NAMALWA (cell line): ENCODE measurements at regions not wholly inside any gene's neighbourhood (a gene's known extent, or its start where the extent isn't known, plus 50 kb on each side); places are given as distances from the start of the nearest gene placed in this dataset.

Experiments used
- DNase-seq: peaks from one replicate; pipeline ENCODE4 v3.0.0-alpha.2; 2015; ENCODE audit warnings: low spot score

GRCh38 chr3:7913283-7913682 is 588.3 kb upstream of the LMCD1 start:
- no peak for DNase-seq

- DNase-seq = no peak
Measured at GRCh38 chr3:7915356-7915755, 586.3 kb upstream of the LMCD1 start.

- DNase-seq = no peak
Measured at GRCh38 chr3:7917443-7918151, 584.0 kb upstream of the LMCD1 start.

GRCh38 chr3:7920211-7920610 is 581.4 kb upstream of the LMCD1 start:
- no peak for DNase-seq

- DNase-seq = no peak
Measured at GRCh38 chr3:7924228-7924627, 577.4 kb upstream of the LMCD1 start.

- no peak for DNase-seq
Measured at GRCh38 chr3:7927015-7927414, 574.6 kb upstream of the LMCD1 start.

GRCh38 chr3:7927864-7928263 is 573.8 kb upstream of the LMCD1 start:
- DNase-seq = no peak

GRCh38 chr3:7929319-7929889 is 572.2 kb upstream of the LMCD1 start:
- DNase-seq = no peak

GRCh38 chr3:7934362-7934761 is 567.3 kb upstream of the LMCD1 start:
- DNase-seq = no peak

GRCh38 chr3:7947930-7948329 is 553.7 kb upstream of the LMCD1 start:
- no peak for DNase-seq

- DNase-seq = no peak
Measured at GRCh38 chr3:7950890-7951289, 550.7 kb upstream of the LMCD1 start.

GRCh38 chr3:7953449-7954014 is 548.1 kb upstream of the LMCD1 start:
- no peak for DNase-seq

- no peak for DNase-seq
Measured at GRCh38 chr3:7957024-7957423, 544.6 kb upstream of the LMCD1 start.

GRCh38 chr3:7959094-7959493 is 542.5 kb upstream of the LMCD1 start:
- no peak for DNase-seq

- no peak for DNase-seq
Measured at GRCh38 chr3:7960601-7961000, 541.0 kb upstream of the LMCD1 start.

GRCh38 chr3:7962301-7962700 is 539.3 kb upstream of the LMCD1 start:
- DNase-seq = no peak

- no peak for DNase-seq
Measured at GRCh38 chr3:7964899-7965298, 536.7 kb upstream of the LMCD1 start.

GRCh38 chr3:7973006-7973405 is 528.6 kb upstream of the LMCD1 start:
- DNase-seq = no peak

- peak; percentile 39 for DNase-seq
Measured at GRCh38 chr3:7977245-7978086, 524.2 kb upstream of the LMCD1 start.

- no peak for DNase-seq
Measured at GRCh38 chr3:7978087-7978422, 523.6 kb upstream of the LMCD1 start.

- no peak for DNase-seq
Measured at GRCh38 chr3:7982126-7982525, 519.5 kb upstream of the LMCD1 start.

GRCh38 chr3:7999384-7999783 is 502.2 kb upstream of the LMCD1 start:
- DNase-seq = no peak

GRCh38 chr3:8001307-8001706 is 500.3 kb upstream of the LMCD1 start:
- DNase-seq = no peak
